Nephron (organoid): ENCODE measurements at regions not wholly inside any gene's neighbourhood (a gene's known extent, or its start where the extent isn't known, plus 50 kb on each side); places are given as distances from the start of the nearest gene placed in this dataset.

Experiments used
- H3K27ac Mint-ChIP-seq, 3 experiments: 2 replicates each; pipeline ENCODE4 v1.8.0; 2020; ENCODE audit warnings: mixed read lengths in 3 of 3, mild to moderate bottlenecking in 2 of 3, moderate library complexity in 1 of 3
- H3K27me3 Mint-ChIP-seq: 2 replicates; pipeline ENCODE4 v1.8.0; 2021; ENCODE audit warnings: low read depth, mild to moderate bottlenecking, moderate library complexity, mixed read lengths
- H3K36me3 Mint-ChIP-seq: 2 replicates; pipeline ENCODE4 v1.8.0; 2020; ENCODE audit warnings: low read depth, mixed read lengths
- H3K4me1 Mint-ChIP-seq: 2 replicates; pipeline ENCODE4 v1.8.0; 2020; ENCODE audit warnings: mixed read lengths
- H3K4me3 Mint-ChIP-seq, 3 experiments: 2 replicates each; pipeline ENCODE4 v1.8.0; 2020; ENCODE audit warnings: mild to moderate bottlenecking in 3 of 3, mixed read lengths in 3 of 3, moderate library complexity in 2 of 3
- H3K9me3 Mint-ChIP-seq: 2 replicates; pipeline ENCODE4 v1.8.0; 2020; ENCODE audit warnings: mixed read lengths
- TF ChIP-seq, protein P1 (sequence below), 3 experiments: fragments of 200-600 bp; sonication (generic); IDR thresholded peaks; one replicate each; pipeline ENCODE4 v1.5.0; 2021; ENCODE audit warnings: antibody characterized with exemption in 3 of 3; ENCODE audit not compliant: unreplicated experiment in 3 of 3

GRCh38 chr3:87595798-87596197, 319.4 kb upstream of the POU1F1 start:
- H3K4me1 Mint-ChIP-seq: no peaks in the 10 kb centered on the region
- H3K9me3 Mint-ChIP-seq: peaks cover 12% of the 10 kb centered on the region
- H3K4me3 Mint-ChIP-seq: no peak overlapping the region
- no peaks in the 10 kb centered on the region for H3K27me3 Mint-ChIP-seq
- H3K27ac Mint-ChIP-seq: no peak overlapping the region
- no peaks in the 10 kb centered on the region for H3K36me3 Mint-ChIP-seq
- TF ChIP-seq, protein P1, sequence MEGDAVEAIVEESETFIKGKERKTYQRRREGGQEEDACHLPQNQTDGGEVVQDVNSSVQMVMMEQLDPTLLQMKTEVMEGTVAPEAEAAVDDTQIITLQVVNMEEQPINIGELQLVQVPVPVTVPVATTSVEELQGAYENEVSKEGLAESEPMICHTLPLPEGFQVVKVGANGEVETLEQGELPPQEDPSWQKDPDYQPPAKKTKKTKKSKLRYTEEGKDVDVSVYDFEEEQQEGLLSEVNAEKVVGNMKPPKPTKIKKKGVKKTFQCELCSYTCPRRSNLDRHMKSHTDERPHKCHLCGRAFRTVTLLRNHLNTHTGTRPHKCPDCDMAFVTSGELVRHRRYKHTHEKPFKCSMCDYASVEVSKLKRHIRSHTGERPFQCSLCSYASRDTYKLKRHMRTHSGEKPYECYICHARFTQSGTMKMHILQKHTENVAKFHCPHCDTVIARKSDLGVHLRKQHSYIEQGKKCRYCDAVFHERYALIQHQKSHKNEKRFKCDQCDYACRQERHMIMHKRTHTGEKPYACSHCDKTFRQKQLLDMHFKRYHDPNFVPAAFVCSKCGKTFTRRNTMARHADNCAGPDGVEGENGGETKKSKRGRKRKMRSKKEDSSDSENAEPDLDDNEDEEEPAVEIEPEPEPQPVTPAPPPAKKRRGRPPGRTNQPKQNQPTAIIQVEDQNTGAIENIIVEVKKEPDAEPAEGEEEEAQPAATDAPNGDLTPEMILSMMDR (IDR thresholded peaks at IDR 0.05; ENCODE audit: unreplicated experiment in 3 of 3): no peak

DNA sequence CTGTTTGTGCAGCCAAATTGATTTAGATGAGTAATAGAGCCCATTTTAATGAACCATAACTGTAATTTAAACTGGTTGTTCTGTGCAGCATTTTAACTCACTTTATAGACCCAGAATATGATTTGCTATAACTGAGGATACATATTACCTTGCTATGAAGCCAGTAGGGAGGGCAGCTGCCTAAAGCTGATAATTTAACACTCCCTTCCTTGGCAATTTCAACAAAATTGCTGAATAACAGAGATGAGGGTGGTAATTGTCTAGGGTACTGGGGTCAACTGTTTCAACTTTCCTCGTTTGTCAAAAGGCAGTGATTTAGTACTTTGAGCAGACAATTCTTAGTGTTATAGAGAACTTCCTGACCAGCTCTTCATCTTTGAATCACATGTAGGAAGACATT, 304.9 kb upstream of the POU1F1 start:
- Mint-ChIP-seq H3K4me1 (peaks cover 8% of the 10 kb centered on the region), H3K9me3 (no peaks in the 10 kb centered on the region), H3K36me3 (no peaks in the 10 kb centered on the region), H3K27ac (no peak overlapping the region), H3K4me3 (no peak overlapping the region), H3K27me3 (no peaks in the 10 kb centered on the region)
- TF ChIP-seq, protein P1 (IDR thresholded peaks at IDR 0.05; ENCODE audit: unreplicated experiment in 3 of 3): no peak

DNA sequence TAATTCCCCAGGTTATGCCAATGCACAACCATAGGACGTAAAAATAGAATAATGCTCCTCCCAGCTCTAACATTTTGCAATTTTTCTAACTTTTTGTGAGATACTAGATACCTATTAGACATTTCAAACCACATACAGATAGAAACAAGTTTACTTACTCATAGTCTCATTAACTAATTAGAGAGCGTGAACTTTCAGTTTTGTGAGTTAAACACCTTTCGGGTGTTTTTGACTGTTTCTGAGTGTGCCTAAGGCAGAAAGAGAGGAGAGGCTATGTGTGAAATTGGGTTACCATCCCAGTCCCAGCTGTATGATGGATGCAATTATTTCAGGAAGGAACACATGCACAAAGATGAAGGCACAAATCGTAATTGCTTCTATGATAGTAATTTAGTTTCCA, 300.4 kb upstream of the POU1F1 start:
- Mint-ChIP-seq H3K4me1 (peaks cover 8% of the 10 kb centered on the region), H3K36me3 (no peaks in the 10 kb centered on the region), H3K27ac (no peak overlapping the region), H3K4me3 (no peak overlapping the region), H3K9me3 (no peaks in the 10 kb centered on the region), H3K27me3 (no peaks in the 10 kb centered on the region)
- TF ChIP-seq, protein P1 (IDR thresholded peaks at IDR 0.05; ENCODE audit: unreplicated experiment in 3 of 3): no peak

- peaks cover 8% of the 10 kb centered on the region for H3K4me1 Mint-ChIP-seq
- TF ChIP-seq, protein P1 (IDR thresholded peaks at IDR 0.05; ENCODE audit: unreplicated experiment in 3 of 3): no peak
- H3K27me3 Mint-ChIP-seq: no peaks in the 10 kb centered on the region
- no peak overlapping the region for H3K27ac Mint-ChIP-seq
- no peaks in the 10 kb centered on the region for H3K9me3 Mint-ChIP-seq
- no peaks in the 10 kb centered on the region for H3K36me3 Mint-ChIP-seq
- no peak overlapping the region for H3K4me3 Mint-ChIP-seq
Observed at GRCh38 chr3:87575550-87575949, 299.2 kb upstream of the POU1F1 start.

DNA sequence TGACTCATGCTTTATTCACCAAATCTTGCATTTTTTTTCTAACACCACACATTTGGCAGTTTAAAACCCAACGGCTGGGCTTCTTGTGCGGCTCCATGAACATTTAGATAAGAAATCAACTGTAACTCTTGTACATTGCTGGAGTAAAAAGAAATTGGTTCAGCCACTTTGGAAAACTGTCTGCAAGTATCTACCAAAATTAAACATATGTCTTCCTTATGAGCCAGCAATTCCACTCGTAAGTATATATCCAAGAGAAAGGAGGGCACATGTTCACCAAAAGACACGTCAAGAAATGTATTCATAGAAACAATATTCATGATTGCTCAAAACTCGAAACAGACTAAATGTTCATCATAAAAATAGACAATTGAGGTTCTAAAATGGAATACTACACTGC, 291.9 kb upstream of the POU1F1 start:
- H3K9me3 Mint-ChIP-seq: no peaks in the 10 kb centered on the region
- no peaks in the 10 kb centered on the region for H3K36me3 Mint-ChIP-seq
- H3K27ac Mint-ChIP-seq: no peak overlapping the region
- no peaks in the 10 kb centered on the region for H3K27me3 Mint-ChIP-seq
- no peaks in the 10 kb centered on the region for H3K4me1 Mint-ChIP-seq
- TF ChIP-seq, protein P1 (IDR thresholded peaks at IDR 0.05; ENCODE audit: unreplicated experiment in 3 of 3): no peak
- no peak overlapping the region for H3K4me3 Mint-ChIP-seq

DNA sequence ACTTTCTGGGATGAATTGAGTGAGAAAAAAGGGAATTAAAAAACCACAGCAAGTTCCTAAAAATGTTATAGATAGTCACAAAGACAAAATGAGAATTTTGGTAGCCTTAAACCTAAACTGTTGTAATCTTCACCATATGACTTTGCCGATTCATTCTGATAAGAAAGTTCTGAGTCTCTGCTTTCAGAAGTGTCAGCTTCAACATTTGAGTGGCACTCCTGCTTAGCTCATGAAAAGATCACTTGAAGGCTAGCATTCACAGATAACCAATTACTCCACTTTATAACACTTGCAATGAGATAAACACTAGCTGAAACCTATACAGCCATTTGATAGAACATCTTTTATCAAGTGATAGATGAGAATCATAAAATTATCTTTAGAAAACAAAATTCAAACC, 288.1 kb upstream of the POU1F1 start:
- Mint-ChIP-seq H3K27ac (no peak overlapping the region), H3K27me3 (no peaks in the 10 kb centered on the region), H3K4me3 (no peak overlapping the region), H3K9me3 (no peaks in the 10 kb centered on the region), H3K4me1 (no peaks in the 10 kb centered on the region), H3K36me3 (no peaks in the 10 kb centered on the region)
- TF ChIP-seq, protein P1 (IDR thresholded peaks at IDR 0.05; ENCODE audit: unreplicated experiment in 3 of 3): no peak
